K562 (cell line): ENCODE measurements at regions not wholly inside any gene's neighbourhood (a gene's known extent, or its start where the extent isn't known, plus 50 kb on each side); places are given as distances from the start of the nearest gene placed in this dataset.

Experiments used
- ATAC-seq: fragments of 200-7000 bp; cut with Tn5 transposase; 3 replicates; pipeline ENCODE4 v1.9.1; 2020; ENCODE audit warnings: moderate library complexity
- BruUV-seq: library from RNA; stranded (reverse); fragments of 400-500 nt; replicated peaks from 2 replicates; lab custom pipeline; 2021; lab: Mats Ljungman, UMichigan
- CTCF ChIA-PET: fragments of 300-600 bp; formaldehyde crosslinking; extraction: SDS; loops from one replicate; lab custom pipeline; 2021; ENCODE audit warnings: low intra/inter-chr PET ratio; lab: Yijun Ruan, JAX
- POLR2A ChIA-PET: fragments of 300-600, 350-650 bp; sonication (Branson Sonifier 250); formaldehyde crosslinking; extraction: SDS; loops from one replicate; lab custom pipeline; 2021; ENCODE audit warnings: antibody characterized with exemption, inconsistent platforms; lab: Yijun Ruan, JAX
- DNase-seq, 4 experiments: peaks; one replicate each; pipeline versions ENCODE4 v3.0.0 to v3.0.0-alpha.2; 2011 to 2018; ENCODE audit warnings: low spot score in 3 of 4, mixed read lengths in 3 of 4; ENCODE audit errors: extremely low read depth in 1 of 4
- FAIRE-seq: peaks from 2 replicates; lab custom pipeline; 2011; peaks lifted over from hg19 to GRCh38; lab: Jason Lieb, UNC
- H2AFZ ChIP-seq: 2 replicates; pipeline ENCODE4 v1.6.0; 2011; ENCODE audit warnings: low read depth, low read length, control low read depth, inconsistent platforms
- H3K27ac ChIP-seq: fragments of 200-600 bp; 3 replicates; pipeline ENCODE4 v1.8.0; 2011; ENCODE audit warnings: low read depth, mild to moderate bottlenecking, control low read depth, inconsistent platforms, low read length, moderate library complexity, mixed read lengths; ENCODE audit errors: extremely low read depth
- H3K27me3 ChIP-seq, 2 experiments: fragments of 300-600 bp in 1 of 2; 2 replicates in 1 of 2; 3 replicates in 1 of 2; pipeline versions ENCODE4 v1.6.0 to v1.8.0; 2011; ENCODE audit warnings: inconsistent platforms in 2 of 2, low read length in 2 of 2, mild to moderate bottlenecking in 1 of 2, mixed read lengths in 1 of 2, moderate library complexity in 1 of 2; ENCODE audit not compliant: control insufficient read depth in 2 of 2, insufficient read depth in 2 of 2
- H3K36me3 ChIP-seq: fragments of 300-600 bp; 3 replicates; pipeline ENCODE4 v1.8.0; 2011; ENCODE audit warnings: mild to moderate bottlenecking, low read length, inconsistent platforms; ENCODE audit not compliant: control insufficient read depth, insufficient read depth
- H3K4me1 ChIP-seq, 2 experiments: fragments of 200-600 bp in 1 of 2; replicated peaks in 1 of 2; 2 replicates in 1 of 2; 3 replicates in 1 of 2; pipeline versions ENCODE4 v1.5.1 to v1.8.0; 2011; ENCODE audit warnings: inconsistent platforms in 2 of 2, low read length in 2 of 2, mild to moderate bottlenecking in 1 of 2, mixed read lengths in 1 of 2, moderate library complexity in 1 of 2; ENCODE audit not compliant: control insufficient read depth in 2 of 2, insufficient read depth in 2 of 2
- H3K4me2 ChIP-seq: 2 replicates; pipeline ENCODE4 v1.6.1; 2011; ENCODE audit warnings: low read length, control low read depth, inconsistent platforms, mixed read lengths; ENCODE audit not compliant: insufficient read depth
- H3K4me3 ChIP-seq: fragments of 200-600 bp; sonication (generic), shearing (Covaris generic); 2 replicates; pipeline ENCODE4 v1.5.1; 2016; ENCODE audit warnings: control low read depth, inconsistent platforms
- H3K79me2 ChIP-seq: fragments of 200-600 bp; 3 replicates; pipeline ENCODE4 v1.8.0; 2011; ENCODE audit warnings: low read length, inconsistent platforms; ENCODE audit not compliant: control insufficient read depth, insufficient read depth
- H3K9ac ChIP-seq, 2 experiments: 2 replicates each; pipeline versions ENCODE4 v1.6.0 to v1.6.1; 2011; ENCODE audit warnings: low read depth in 2 of 2, low read length in 2 of 2, control low read depth in 1 of 2, inconsistent platforms in 1 of 2, mild to moderate bottlenecking in 1 of 2, mixed read lengths in 1 of 2; ENCODE audit not compliant: insufficient read depth in 1 of 2
- H3K9me1 ChIP-seq: one replicate; pipeline ENCODE4 v1.6.0; 2011; ENCODE audit warnings: inconsistent platforms, mild to moderate bottlenecking, low read length, moderate library complexity; ENCODE audit not compliant: control insufficient read depth, insufficient read depth
- H3K9me3 ChIP-seq: replicated peaks from 2 replicates; pipeline ENCODE4 v1.5.1; 2011; ENCODE audit warnings: low read depth, low read length, inconsistent platforms; ENCODE audit not compliant: control insufficient read depth, insufficient read depth
- H4K20me1 ChIP-seq: replicated peaks from 2 replicates; pipeline ENCODE4 v1.6.1; 2011; ENCODE audit warnings: low read length, inconsistent platforms, mixed read lengths; ENCODE audit not compliant: control insufficient read depth, insufficient read depth
- FOXP4 ChIP-seq: sonication (generic); formaldehyde crosslinking; IDR thresholded peaks from 2 replicates; pipeline ENCODE4 v1.8.0; 2022; ENCODE audit warnings: mild to moderate bottlenecking, missing genetic modification reagents, borderline replicate concordance
- HDAC3 ChIP-seq: fragments of 450-650 bp; IDR thresholded peaks from 2 replicates; pipeline ENCODE4 v1.6.1; 2018; ENCODE audit warnings: borderline replicate concordance, mild to moderate bottlenecking, moderate library complexity; ENCODE audit not compliant: partially characterized antibody
- HMBOX1 ChIP-seq: sonication (generic); IDR thresholded peaks from 2 replicates; pipeline ENCODE4 v1.6.1; 2016
- NCOA4 ChIP-seq: fragments of 450-650 bp; IDR thresholded peaks from 2 replicates; pipeline ENCODE4 v1.6.1; 2018; ENCODE audit warnings: mild to moderate bottlenecking; ENCODE audit not compliant: partially characterized antibody
- SMC3 ChIP-seq: conservative IDR thresholded peaks from 2 replicates; pipeline ENCODE4 v1.6.1; 2011; ENCODE audit warnings: low read depth, low read length, improper control_type of control experiment; ENCODE audit not compliant: insufficient read depth
- WGBS: fragments of 100-300 bp; shearing (Covaris generic); methylation state at CpG from one replicate; pipeline ENCODE4 v1.1.6; 2016; ENCODE audit warnings: low coverage, mixed read lengths; ENCODE audit not compliant: insufficient coverage; ENCODE audit errors: missing lambda C conversion rate; 5-methylcytosine and 5-hydroxymethylcytosine counted together
- in situ Hi-C: fragments of 300-500 bp; cut with MboI; formaldehyde crosslinking; loops from 4 replicates; pipeline ENCODE4 v1.15.0; 2018; ENCODE audit warnings: inconsistent platforms, mixed read lengths
- intact Hi-C: fragments of 100-400 bp; cut with micrococcal nuclease; formaldehyde crosslinking; loops from 2 replicates; pipeline ENCODE4 v1.14.2; 2022

- in situ Hi-C loops: no loop called here
- Histone ChIP-seq H3K4me1 (no peaks in the 10 kb centered on the region), H3K36me3 (no peaks in the 10 kb centered on the region), H3K9me3 (no peaks in the 10 kb centered on the region), H2AFZ (no peak overlapping the region), H3K4me3 (no peak overlapping the region), H3K27me3 (peaks cover 2 to 8% of the 10 kb centered on the region in 2 experiments; a peak in 3 of 5 replicates), H3K4me2 (no peak overlapping the region), H3K27ac (no peak overlapping the region), H3K9me1 (no peaks in the 10 kb centered on the region), H3K9ac (no peak overlapping the region), H3K79me2 (no peaks in the 10 kb centered on the region), H4K20me1 (peaks cover 7% of the 10 kb centered on the region; the same call in 1 of the 2 replicates)
- POLR2A ChIA-PET: no interaction called here
- ATAC-seq (no peak), FAIRE-seq (peak; percentile 23), DNase-seq (no peak)
- CTCF ChIA-PET: no interaction called here
- WGBS: 0% methylated on average over 2 of the region's 2 CpGs
- no peak for TF ChIP-seq FOXP4 (CRISPR knock-in tag)
- TF ChIP-seq NCOA4: no peak
- TF ChIP-seq SMC3: 0 out of 2 replicates have a peak, but pooled peaks have one; percentile 4
- no peak for TF ChIP-seq HMBOX1
- TF ChIP-seq HDAC3: no peak
- BruUV-seq: no TSS peak
- intact Hi-C loops: no loop called here
These were observed 103.4 kb downstream of the MED10 start for GRCh38 chr5:6274846-6275543.
